ENCODE measurements at regions not wholly inside any gene's neighbourhood (a gene's known extent, or its start where the extent isn't known, plus 50 kb on each side); places are given as distances from the start of the nearest gene placed in this dataset.

- TF ChIP-seq CTCF (IDR thresholded peaks at IDR 0.05) (no peak), POLR2A (IDR thresholded peaks at IDR 0.05) (no peak), POLR2AphosphoS5 (IDR thresholded peaks at IDR 0.05) (no peak), EP300 (IDR thresholded peaks at IDR 0.05) (no peak)
These were observed 1007.3 kb upstream of the TSPY4 start for GRCh38 chrY:8329929-8330328.

Measured in stomach (tissue), 4 donors.